ENCODE measurements at regions not wholly inside any gene's neighbourhood (a gene's known extent, or its start where the extent isn't known, plus 50 kb on each side); places are given as distances from the start of the nearest gene placed in this dataset.

DNA sequence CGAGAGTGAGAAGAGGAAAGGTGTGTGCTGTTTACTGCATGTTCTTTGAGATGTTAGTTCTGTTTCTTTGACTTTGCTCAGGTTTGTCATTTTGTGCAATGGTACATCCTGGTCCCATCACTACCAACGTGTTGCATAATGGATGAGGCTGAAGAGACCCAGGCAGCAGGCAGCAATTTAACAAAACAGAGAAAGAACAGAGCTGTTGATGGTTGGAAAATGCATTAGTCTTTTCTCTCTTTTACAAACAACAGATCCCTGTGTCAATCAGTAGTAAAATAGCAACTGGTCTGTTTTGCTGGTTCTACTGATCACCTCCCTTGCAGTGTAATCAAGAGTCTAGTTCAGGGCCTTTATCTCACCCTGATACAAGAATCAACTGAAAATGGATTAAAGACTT lies 64.8 kb upstream of the LIMCH1 start:
- Histone ChIP-seq H3K36me3 (no peaks in the 10 kb centered on the region), H3K4me3 (no peak overlapping the region), H3K9me3 (no peaks in the 10 kb centered on the region), H3K4me1 (ENCODE audit: control insufficient read depth in 1 of 2, low read depth in 2 of 2) (peaks cover 16 to 67% of the 10 kb centered on the region in 2 donors), H3K27me3 (replicated peaks; ENCODE audit: insufficient read depth) (no peaks in the 10 kb centered on the region), H3K27ac (no peak overlapping the region)
- ATAC-seq (ENCODE audit: insufficient number of reproducible peaks, low FRiP score, low read depth) (no peak), DNase-seq (ENCODE audit: low spot score) (no peak)
- TF ChIP-seq, protein P1, sequence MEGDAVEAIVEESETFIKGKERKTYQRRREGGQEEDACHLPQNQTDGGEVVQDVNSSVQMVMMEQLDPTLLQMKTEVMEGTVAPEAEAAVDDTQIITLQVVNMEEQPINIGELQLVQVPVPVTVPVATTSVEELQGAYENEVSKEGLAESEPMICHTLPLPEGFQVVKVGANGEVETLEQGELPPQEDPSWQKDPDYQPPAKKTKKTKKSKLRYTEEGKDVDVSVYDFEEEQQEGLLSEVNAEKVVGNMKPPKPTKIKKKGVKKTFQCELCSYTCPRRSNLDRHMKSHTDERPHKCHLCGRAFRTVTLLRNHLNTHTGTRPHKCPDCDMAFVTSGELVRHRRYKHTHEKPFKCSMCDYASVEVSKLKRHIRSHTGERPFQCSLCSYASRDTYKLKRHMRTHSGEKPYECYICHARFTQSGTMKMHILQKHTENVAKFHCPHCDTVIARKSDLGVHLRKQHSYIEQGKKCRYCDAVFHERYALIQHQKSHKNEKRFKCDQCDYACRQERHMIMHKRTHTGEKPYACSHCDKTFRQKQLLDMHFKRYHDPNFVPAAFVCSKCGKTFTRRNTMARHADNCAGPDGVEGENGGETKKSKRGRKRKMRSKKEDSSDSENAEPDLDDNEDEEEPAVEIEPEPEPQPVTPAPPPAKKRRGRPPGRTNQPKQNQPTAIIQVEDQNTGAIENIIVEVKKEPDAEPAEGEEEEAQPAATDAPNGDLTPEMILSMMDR (IDR thresholded peaks at IDR 0.05): no peak

DNA sequence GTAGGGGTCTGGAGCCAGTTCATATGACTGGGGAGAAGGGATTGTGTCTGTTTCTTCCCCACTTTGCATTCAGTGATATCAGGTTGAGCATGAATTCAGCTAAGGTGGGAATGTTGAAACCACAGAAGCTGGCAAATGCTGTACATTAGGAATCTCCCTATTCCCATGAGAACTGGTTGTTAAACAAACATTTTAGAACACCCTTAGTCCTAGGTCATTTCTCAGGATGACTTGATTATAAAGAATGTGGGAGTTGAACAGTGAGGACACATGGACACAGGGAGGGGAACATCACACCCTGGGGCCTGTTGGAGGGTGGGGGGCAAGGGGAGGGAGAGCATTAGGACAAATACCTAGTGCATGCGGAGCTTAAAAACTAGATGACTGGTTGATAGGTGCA lies 62.6 kb upstream of the LIMCH1 start:
- H3K9me3 ChIP-seq: no peaks in the 10 kb centered on the region
- no peaks in the 10 kb centered on the region for H3K27me3 ChIP-seq (replicated peaks; ENCODE audit: insufficient read depth)
- H3K27ac ChIP-seq: no peak overlapping the region
- ATAC-seq (ENCODE audit: insufficient number of reproducible peaks, low FRiP score, low read depth) (no peak), DNase-seq (ENCODE audit: low spot score) (no peak)
- H3K4me1 ChIP-seq (ENCODE audit: control insufficient read depth in 1 of 2, low read depth in 2 of 2): peaks cover 12 to 56% of the 10 kb centered on the region in 2 donors
- H3K4me3 ChIP-seq: no peak overlapping the region
- TF ChIP-seq, protein P1 (IDR thresholded peaks at IDR 0.05): no peak
- no peaks in the 10 kb centered on the region for H3K36me3 ChIP-seq

DNA sequence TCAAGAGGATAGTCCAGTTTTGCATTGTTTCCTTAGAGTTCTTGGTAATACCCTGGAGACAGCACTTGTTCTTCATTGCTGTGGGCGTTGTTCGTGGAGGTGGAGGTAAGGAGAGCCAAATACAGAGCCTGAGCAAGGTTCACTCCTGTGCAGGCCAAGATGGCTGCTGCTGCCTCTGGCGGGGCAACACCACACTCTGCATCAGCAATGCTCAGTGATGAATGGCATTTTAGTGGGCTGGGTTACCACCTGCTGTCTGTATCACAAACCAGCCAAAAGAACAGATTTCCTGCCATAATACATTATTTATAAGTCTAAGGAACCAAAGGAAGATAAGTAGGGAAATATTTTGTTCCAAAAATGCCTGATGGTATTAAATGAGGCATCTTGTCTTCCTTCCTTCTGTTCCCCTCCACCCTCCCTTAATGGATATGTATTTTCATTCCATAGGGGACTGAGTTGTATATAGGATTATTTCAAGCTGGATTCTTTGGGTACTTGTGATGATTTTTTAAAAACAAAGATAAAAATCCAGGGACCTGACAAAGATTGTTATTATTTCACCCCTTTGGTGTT lies 61.6 kb upstream of the LIMCH1 start:
- H3K9me3 ChIP-seq: no peaks in the 10 kb centered on the region
- DNase-seq (ENCODE audit: low spot score) (no peak), ATAC-seq (ENCODE audit: insufficient number of reproducible peaks, low FRiP score, low read depth) (no peak)
- TF ChIP-seq, protein P1 (IDR thresholded peaks at IDR 0.05): no peak
- H3K27me3 ChIP-seq (replicated peaks; ENCODE audit: insufficient read depth): no peaks in the 10 kb centered on the region
- no peaks in the 10 kb centered on the region for H3K36me3 ChIP-seq
- peaks cover 5 to 46% of the 10 kb centered on the region in 2 donors for H3K4me1 ChIP-seq (ENCODE audit: control insufficient read depth in 1 of 2, low read depth in 2 of 2)
- no peak overlapping the region for H3K27ac ChIP-seq
- no peak overlapping the region for H3K4me3 ChIP-seq

DNA sequence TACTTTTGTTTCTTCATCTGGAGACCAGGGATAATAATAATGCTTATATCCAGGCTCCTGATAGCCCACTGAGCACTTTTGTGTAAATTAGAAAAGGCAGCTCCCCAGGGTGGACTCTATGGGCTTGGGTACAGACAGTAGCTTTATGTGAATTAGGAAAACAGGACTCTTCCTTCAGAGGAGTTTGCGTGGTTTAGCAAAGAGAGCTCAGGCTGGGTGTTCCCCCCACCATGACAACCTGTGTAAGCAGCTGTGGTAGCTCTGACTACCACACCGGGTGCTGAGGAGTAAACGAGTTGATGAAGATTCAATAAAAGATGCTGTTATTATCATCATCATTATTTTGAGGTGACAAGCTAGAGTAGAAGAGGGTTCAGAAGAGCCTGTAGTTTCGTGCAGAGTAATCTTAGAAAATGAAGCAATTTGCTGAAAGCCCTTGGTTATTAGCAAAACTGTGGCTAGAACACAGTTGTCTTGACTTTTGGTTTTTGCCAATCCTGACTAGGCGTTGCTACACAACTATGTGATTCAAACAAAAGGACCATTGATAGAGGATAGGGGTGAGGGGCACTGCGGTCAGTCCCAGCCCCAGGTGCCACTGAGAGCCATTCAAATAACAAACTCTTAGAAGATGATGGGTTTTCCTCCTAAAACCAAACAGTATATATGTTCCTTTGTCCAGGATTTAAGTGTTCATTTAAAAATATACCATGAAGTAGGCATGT lies 60.6 kb upstream of the LIMCH1 start:
- Histone ChIP-seq H3K4me1 (ENCODE audit: control insufficient read depth in 1 of 2, low read depth in 2 of 2) (peaks cover 2 to 38% of the 10 kb centered on the region in 2 donors), H3K4me3 (no peak overlapping the region), H3K36me3 (no peaks in the 10 kb centered on the region), H3K27me3 (replicated peaks; ENCODE audit: insufficient read depth) (no peaks in the 10 kb centered on the region), H3K9me3 (no peaks in the 10 kb centered on the region), H3K27ac (no peak overlapping the region)
- TF ChIP-seq, protein P1 (IDR thresholded peaks at IDR 0.05): no peak
- DNase-seq (ENCODE audit: low spot score): no peak
- no peak for ATAC-seq (ENCODE audit: insufficient number of reproducible peaks, low FRiP score, low read depth)

DNA sequence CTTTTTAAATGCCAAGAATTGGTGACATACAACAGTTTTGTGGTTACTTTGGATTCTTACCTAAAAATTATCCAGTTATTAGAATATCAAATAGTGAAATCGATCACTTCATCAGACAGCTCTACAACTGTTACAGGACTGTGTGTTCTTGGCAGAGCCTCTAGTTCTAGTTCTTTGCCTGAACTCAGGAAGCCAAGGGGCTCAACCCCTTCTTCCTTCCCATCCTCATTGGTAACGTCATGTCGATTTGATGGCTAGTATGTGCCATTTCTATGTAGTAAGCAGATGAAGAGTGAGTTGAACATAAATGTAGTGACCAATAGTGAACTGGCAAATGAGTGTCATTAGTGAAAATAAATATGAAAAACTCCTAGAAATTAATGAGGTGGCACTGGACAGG lies 59.4 kb upstream of the LIMCH1 start:
- H3K36me3 ChIP-seq: no peaks in the 10 kb centered on the region
- H3K4me3 ChIP-seq: no peak overlapping the region
- H3K27me3 ChIP-seq (replicated peaks; ENCODE audit: insufficient read depth): no peaks in the 10 kb centered on the region
- TF ChIP-seq, protein P1 (IDR thresholded peaks at IDR 0.05): no peak
- DNase-seq (ENCODE audit: low spot score) (no peak), ATAC-seq (ENCODE audit: insufficient number of reproducible peaks, low FRiP score, low read depth) (no peak)
- peaks cover 0 to 26% of the 10 kb centered on the region in 2 donors for H3K4me1 ChIP-seq (ENCODE audit: control insufficient read depth in 1 of 2, low read depth in 2 of 2)
- H3K9me3 ChIP-seq: no peaks in the 10 kb centered on the region
- H3K27ac ChIP-seq: no peak overlapping the region
